ENCODE measurements at regions not wholly inside any gene's neighbourhood (a gene's known extent, or its start where the extent isn't known, plus 50 kb on each side); places are given as distances from the start of the nearest gene placed in this dataset.

DNA sequence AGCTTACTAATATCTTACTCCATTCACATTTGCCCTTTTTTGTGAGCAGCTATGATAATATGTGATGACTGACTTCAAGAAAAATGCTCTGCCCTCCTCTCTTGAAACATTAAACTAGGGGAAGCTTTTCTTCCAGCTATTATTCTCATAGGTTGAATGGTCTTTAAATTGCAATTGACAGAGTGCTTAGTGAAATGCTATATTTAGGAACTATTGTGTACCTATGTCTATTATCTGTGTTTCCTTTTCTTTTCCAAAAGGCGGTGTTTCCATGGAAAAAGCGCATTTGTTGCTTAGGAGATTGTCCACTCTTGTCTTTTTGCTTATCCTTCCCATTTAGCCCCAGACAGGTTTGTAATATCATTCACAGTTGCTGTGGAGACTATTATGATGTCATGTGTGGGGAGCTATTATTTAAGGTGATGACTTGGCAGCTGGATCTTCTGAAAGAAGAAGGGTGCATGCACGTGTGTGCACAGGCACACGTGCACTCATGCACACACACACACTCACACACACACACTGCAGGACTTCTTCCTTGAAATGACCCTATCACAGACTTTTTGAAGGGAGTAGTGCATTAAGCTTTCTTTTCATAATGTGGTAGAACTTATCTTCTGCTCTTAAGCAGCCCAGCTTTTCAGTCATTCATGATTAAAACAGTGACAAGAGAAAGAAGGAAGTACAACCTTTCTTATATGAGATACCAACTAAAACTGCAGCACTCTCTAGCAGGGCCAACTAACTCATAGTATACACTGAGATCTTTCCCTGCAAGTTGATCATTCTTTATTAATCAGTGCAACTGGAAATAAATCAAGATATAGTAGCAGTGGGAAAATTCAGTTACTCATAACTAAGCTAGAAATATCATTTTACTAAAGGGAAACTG lies 340.8 kb upstream of the MTNR1B start:
- no peak for TF ChIP-seq POLR2A (IDR thresholded peaks at IDR 0.05)
- TF ChIP-seq, protein P1, sequence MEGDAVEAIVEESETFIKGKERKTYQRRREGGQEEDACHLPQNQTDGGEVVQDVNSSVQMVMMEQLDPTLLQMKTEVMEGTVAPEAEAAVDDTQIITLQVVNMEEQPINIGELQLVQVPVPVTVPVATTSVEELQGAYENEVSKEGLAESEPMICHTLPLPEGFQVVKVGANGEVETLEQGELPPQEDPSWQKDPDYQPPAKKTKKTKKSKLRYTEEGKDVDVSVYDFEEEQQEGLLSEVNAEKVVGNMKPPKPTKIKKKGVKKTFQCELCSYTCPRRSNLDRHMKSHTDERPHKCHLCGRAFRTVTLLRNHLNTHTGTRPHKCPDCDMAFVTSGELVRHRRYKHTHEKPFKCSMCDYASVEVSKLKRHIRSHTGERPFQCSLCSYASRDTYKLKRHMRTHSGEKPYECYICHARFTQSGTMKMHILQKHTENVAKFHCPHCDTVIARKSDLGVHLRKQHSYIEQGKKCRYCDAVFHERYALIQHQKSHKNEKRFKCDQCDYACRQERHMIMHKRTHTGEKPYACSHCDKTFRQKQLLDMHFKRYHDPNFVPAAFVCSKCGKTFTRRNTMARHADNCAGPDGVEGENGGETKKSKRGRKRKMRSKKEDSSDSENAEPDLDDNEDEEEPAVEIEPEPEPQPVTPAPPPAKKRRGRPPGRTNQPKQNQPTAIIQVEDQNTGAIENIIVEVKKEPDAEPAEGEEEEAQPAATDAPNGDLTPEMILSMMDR (IDR thresholded peaks at IDR 0.05), result no peak
- intact Hi-C loops (cut with DNase I; ENCODE audit: low total_unique reads), result no loop called here
- 71 to 76% methylated on average over 4 of the region's 4 CpGs for WGBS, 2 donors
- no peak for DNase-seq (ENCODE audit: low spot score in 2 of 2)
- H3K4me3 ChIP-seq (ENCODE audit: low read depth, poor library complexity, severe bottlenecking), result no peak overlapping the region

DNA sequence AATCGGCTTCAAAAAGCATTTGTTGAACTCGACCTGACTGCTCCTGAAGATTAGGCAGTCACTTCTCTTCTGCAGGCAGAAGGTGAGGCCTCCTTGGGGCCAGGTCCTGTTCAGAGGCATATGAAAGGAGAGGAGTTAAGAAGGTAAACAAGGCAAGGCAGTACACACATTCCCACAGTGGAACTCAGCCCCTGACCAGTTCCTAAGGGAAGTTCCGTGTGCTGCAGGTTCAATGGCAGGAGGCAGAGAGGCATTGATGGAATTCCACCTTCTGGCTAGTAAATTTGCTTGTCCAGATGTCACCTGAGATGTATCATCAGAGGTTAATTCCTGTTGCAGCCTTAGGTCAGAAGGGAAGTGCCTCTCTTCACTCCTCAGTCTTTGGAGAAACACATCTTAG lies 337.0 kb upstream of the MTNR1B start:
- intact Hi-C loops (cut with DNase I; ENCODE audit: low total_unique reads), result no loop called here
- 61 to 64% methylated on average over 3 of the region's 3 CpGs for WGBS, 2 donors
- TF ChIP-seq, protein P1 (IDR thresholded peaks at IDR 0.05), result no peak
- no peak for TF ChIP-seq POLR2A (IDR thresholded peaks at IDR 0.05)
- H3K4me3 ChIP-seq (ENCODE audit: low read depth, poor library complexity, severe bottlenecking), result no peak overlapping the region
- DNase-seq (ENCODE audit: low spot score in 2 of 2), result no peak

DNA sequence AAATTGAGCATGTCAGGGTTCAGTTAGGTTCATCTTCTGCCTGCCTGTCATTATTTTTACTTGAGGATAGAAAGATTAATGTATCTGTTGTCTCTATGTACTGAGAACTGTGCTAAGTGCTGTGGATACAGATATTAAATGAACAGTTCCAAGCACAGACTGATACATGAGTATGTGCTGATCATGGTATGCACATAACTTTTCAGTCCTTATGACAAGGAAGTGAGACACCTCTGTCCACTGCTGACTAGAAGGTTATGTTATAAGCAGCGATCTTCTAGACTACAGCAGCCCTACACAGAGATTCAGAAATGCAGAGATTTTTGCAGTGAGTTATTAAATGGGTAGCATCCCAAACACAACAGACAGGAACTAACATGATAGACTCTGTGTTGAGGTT lies 335.6 kb upstream of the MTNR1B start:
- TF ChIP-seq, protein P1 (IDR thresholded peaks at IDR 0.05), result no peak
- TF ChIP-seq POLR2A (IDR thresholded peaks at IDR 0.05), result no peak
- 85 to 92% methylated on average over 1 of the region's 1 CpG for WGBS, 2 donors
- intact Hi-C loops (cut with DNase I; ENCODE audit: low total_unique reads), result no loop called here
- H3K4me3 ChIP-seq (ENCODE audit: low read depth, poor library complexity, severe bottlenecking), result no peak overlapping the region
- no peak for DNase-seq (ENCODE audit: low spot score in 2 of 2)

DNA sequence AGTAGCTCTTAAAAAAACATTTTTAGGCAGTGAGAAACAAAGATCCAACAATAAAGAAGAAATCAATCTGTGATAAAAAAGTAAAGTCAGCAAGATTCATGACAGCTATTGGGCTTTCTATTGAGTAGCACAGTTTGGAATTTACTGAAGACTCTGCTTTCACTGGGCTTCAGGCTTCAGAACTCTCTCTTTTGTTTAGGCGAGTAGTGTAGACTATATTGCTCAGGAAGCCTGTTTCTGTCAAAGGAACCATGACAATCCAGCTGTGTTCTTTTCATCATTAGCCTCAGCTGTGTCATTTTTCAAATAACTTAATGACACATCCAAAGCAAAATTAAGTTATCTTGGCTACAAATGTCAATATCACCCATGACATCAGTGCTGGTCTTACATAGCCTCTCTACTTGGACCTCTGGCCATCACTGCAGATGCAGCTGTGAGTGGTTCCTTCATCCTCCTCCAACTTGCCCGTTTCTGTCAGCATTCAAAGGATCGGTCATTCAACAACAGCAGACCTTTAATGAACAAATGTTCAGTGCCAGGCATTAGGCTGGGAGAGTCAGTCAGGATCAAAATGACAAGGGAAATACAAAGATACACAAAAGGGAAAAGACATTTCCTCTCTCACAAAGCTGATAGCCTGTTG lies 332.8 kb upstream of the MTNR1B start:
- H3K4me3 ChIP-seq (ENCODE audit: low read depth, poor library complexity, severe bottlenecking), result no peak overlapping the region
- WGBS, 2 donors, result 72 to 77% methylated on average over 3 of the region's 3 CpGs
- no peak for DNase-seq (ENCODE audit: low spot score in 2 of 2)
- TF ChIP-seq, protein P1 (IDR thresholded peaks at IDR 0.05), result no peak
- intact Hi-C loops (cut with DNase I; ENCODE audit: low total_unique reads), result no loop called here

DNA sequence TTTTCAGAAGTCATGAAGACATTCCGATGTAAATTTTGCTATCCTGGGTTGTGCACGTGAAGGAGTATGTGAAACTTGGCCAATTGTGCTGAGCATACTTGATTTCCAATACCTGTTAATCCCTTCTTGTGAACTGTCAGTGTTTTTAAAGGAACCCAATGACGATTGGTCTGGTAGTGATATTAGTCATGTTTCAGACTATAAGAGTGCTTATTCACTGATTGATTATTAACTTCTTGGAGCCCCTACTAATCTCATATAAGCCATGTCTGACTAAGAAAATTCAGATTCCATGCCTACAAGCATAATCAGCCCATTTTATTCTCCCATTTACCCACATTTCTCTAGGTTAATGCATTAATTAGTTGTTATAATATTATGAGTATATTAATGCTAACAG lies 330.8 kb upstream of the MTNR1B start:
- WGBS, 2 donors, result 87 to 89% methylated on average over 3 of the region's 3 CpGs
- no peak for DNase-seq (ENCODE audit: low spot score in 2 of 2)
- intact Hi-C loops (cut with DNase I; ENCODE audit: low total_unique reads), result no loop called here
- TF ChIP-seq, protein P1 (IDR thresholded peaks at IDR 0.05), result no peak
- no peak overlapping the region for H3K4me3 ChIP-seq (ENCODE audit: low read depth, poor library complexity, severe bottlenecking)
